GM12878 (cell line): ENCODE measurements at regions not wholly inside any gene's neighbourhood (a gene's known extent, or its start where the extent isn't known, plus 50 kb on each side); places are given as distances from the start of the nearest gene placed in this dataset.
"Not testable (repeated sequence)": the region's sequence is repeated elsewhere in the genome, so short reads cannot be mapped to it uniquely, and the experiment has no call there.

Source experiments
- ATAC-seq: fragments of 200-7000 bp; cut with Tn5 transposase; 3 replicates; pipeline ENCODE4 v1.9.1; 2020; ENCODE audit warnings: mild to moderate bottlenecking, moderate library complexity
- BruUV-seq: library from RNA; stranded (reverse); fragments of 400-500 nt; replicated peaks from 2 replicates; lab custom pipeline; 2021; lab: Mats Ljungman, UMichigan
- CTCF ChIA-PET: fragments of 300-600 bp; sonication (Branson Sonifier 250); formaldehyde crosslinking; extraction: SDS; loops from one replicate; lab custom pipeline; 2021; ENCODE audit warnings: inconsistent platforms; lab: Yijun Ruan, JAX
- POLR2A ChIA-PET: fragments of 350-600 bp; formaldehyde crosslinking; extraction: SDS; loops from one replicate; lab custom pipeline; 2021; ENCODE audit warnings: inconsistent platforms; lab: Charles Lee
- RAD21 ChIA-PET: fragments of 300-600 bp; sonication (Branson Sonifier 250); formaldehyde crosslinking; loops from one replicate; lab custom pipeline; 2023; ENCODE audit warnings: antibody characterized with exemption; ENCODE audit not compliant: unreplicated experiment; lab: Charles Lee
- SMC1A ChIA-PET: fragments of 300-600 bp; sonication (Branson Sonifier 250); formaldehyde crosslinking; loops from one replicate; lab custom pipeline; 2023; ENCODE audit not compliant: unreplicated experiment, uncharacterized antibody; lab: Charles Lee
- DNase-seq: peaks from one replicate; pipeline ENCODE4 v3.0.0-alpha.2; 2011; ENCODE audit warnings: low read depth, low spot score
- FAIRE-seq: peaks from 3 replicates; lab custom pipeline; 2011; peaks lifted over from hg19 to GRCh38; lab: Jason Lieb, UNC
- H2AFZ ChIP-seq: 2 replicates; pipeline ENCODE4 v1.6.0; 2011; ENCODE audit warnings: low read depth, low read length, control low read depth; ENCODE audit not compliant: control insufficient read depth
- H3K27ac ChIP-seq: 2 replicates; pipeline ENCODE4 v1.5.1; 2011; ENCODE audit warnings: control low read depth; ENCODE audit not compliant: control insufficient read depth, insufficient read depth
- H3K27me3 ChIP-seq, 2 experiments: replicated peaks in 1 of 2; 2 replicates each; pipeline versions ENCODE4 v1.6.0 to v1.6.1; 2011; ENCODE audit warnings: low read length in 1 of 2; ENCODE audit not compliant: control insufficient read depth in 2 of 2, insufficient read depth in 2 of 2
- H3K36me3 ChIP-seq, 2 experiments: 2 replicates each; pipeline ENCODE4 v1.5.1; 2011; ENCODE audit warnings: low read length in 1 of 2; ENCODE audit not compliant: control insufficient read depth in 2 of 2, insufficient read depth in 2 of 2
- H3K4me1 ChIP-seq: 2 replicates; pipeline ENCODE4 v1.6.1; 2011; ENCODE audit warnings: mild to moderate bottlenecking, low read length, moderate library complexity, mixed read lengths; ENCODE audit not compliant: control insufficient read depth, insufficient read depth
- H3K4me2 ChIP-seq: 2 replicates; pipeline ENCODE4 v1.6.0; 2011; ENCODE audit warnings: control low read depth; ENCODE audit not compliant: control insufficient read depth, insufficient read depth
- H3K4me3 ChIP-seq: fragments of 200-600 bp; sonication (generic); 2 replicates; pipeline ENCODE4 v1.5.1; 2016
- H3K79me2 ChIP-seq: 2 replicates; pipeline ENCODE4 v1.6.0; 2011; ENCODE audit warnings: low read length; ENCODE audit not compliant: control insufficient read depth, insufficient read depth
- H3K9ac ChIP-seq: 2 replicates; pipeline ENCODE4 v1.8.0; 2011; ENCODE audit warnings: low read length, control low read depth, mixed read lengths; ENCODE audit not compliant: control insufficient read depth, insufficient read depth
- H3K9me3 ChIP-seq: replicated peaks from 3 replicates; pipeline ENCODE4 v1.5.1; 2011; ENCODE audit warnings: mild to moderate bottlenecking, low read length; ENCODE audit not compliant: control insufficient read depth, insufficient read depth
- H4K20me1 ChIP-seq: 2 replicates; pipeline ENCODE4 v1.6.0; 2011; ENCODE audit not compliant: control insufficient read depth, insufficient read depth
- WGBS: methylation state at CpG from one replicate; pipeline ENCODE4 v1.1.6; 2016; ENCODE audit warnings: low lambda C conversion rate; ENCODE audit not compliant: insufficient replicate concordance, insufficient coverage; ENCODE audit errors: missing lambda C conversion rate; 5-methylcytosine and 5-hydroxymethylcytosine counted together
- in situ Hi-C: fragments of 300-500 bp; cut with MboI; formaldehyde crosslinking; loops from 9 replicates; pipeline ENCODE4 v1.14.3; 2018; ENCODE audit warnings: mixed read lengths
- intact Hi-C: fragments of 100-400 bp; cut with micrococcal nuclease; formaldehyde crosslinking; loops from one replicate; pipeline ENCODE4 v1.14.2; 2022; ENCODE audit not compliant: unreplicated experiment

DNA sequence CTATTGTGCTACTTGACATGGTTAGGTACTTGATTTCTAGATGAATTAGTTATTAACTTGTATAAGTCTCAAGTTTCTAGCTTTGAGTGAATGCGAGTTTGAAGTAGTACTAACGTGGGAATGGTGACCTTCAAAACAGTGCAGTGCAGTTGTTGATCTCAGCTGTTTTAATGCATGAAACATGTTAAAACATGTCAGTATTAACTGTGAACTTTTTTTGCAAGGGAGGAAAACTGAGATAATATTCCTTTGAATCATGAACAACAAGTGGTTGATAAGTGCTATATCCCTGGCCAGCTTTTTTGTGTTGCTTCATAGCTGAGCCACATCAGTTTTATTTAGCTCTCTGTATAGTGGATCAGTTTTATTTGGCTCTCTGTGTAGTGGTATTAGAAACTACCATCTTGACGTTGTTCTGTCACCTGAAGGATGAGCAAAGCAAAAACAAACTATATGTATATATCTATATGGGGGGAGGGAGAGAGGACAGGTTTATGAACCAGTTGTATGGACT lies 133.1 kb upstream of the PRSS12 start:
- DNase-seq, H3K9me3 ChIP-seq, POLR2A ChIA-PET, H3K36me3 ChIP-seq, SMC1A ChIA-PET, H4K20me1 ChIP-seq, in situ Hi-C loops, BruUV-seq, H3K4me3 ChIP-seq, H3K4me1 ChIP-seq, H3K9ac ChIP-seq, H3K79me2 ChIP-seq, ATAC-seq, H3K27me3 ChIP-seq, H3K4me2 ChIP-seq, FAIRE-seq, intact Hi-C loops, RAD21 ChIA-PET, H3K27ac ChIP-seq, CTCF ChIA-PET, H2AFZ ChIP-seq: not testable (repeated sequence)
- WGBS: 2% methylated on average over 2 of the region's 3 CpGs

GRCh38 chr4:118492963-118493362 lies 140.2 kb upstream of the PRSS12 start:
- ATAC-seq, H3K27me3 ChIP-seq, CTCF ChIA-PET, H3K9me3 ChIP-seq, H3K4me3 ChIP-seq, H3K79me2 ChIP-seq, H3K4me1 ChIP-seq, intact Hi-C loops, SMC1A ChIA-PET, H3K9ac ChIP-seq, H3K36me3 ChIP-seq, in situ Hi-C loops, POLR2A ChIA-PET, RAD21 ChIA-PET, DNase-seq, H4K20me1 ChIP-seq, H2AFZ ChIP-seq, BruUV-seq, H3K27ac ChIP-seq, H3K4me2 ChIP-seq, FAIRE-seq: not testable (repeated sequence)
- 25% methylated on average over 4 of the region's 4 CpGs for WGBS

DNA sequence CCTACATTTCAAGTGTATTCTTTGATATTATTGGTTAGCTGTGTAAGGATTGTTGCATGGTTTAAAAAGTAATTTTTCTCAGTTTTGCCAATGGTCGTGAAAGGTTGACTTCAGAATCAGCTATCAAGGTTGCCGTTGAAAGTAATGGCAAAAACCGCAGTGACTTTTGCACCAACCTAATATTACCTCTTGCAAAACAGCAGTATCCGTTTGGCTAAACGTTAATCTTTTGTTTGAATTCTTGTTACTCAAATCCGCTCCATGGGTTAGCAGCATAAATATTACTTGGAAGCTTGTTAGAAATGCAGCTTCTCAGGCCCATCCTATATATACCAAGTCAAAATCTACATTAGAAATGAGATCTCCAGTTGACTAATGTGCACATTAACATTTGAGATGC lies 141.6 kb upstream of the PRSS12 start:
- H3K9me3 ChIP-seq, RAD21 ChIA-PET, SMC1A ChIA-PET, H3K4me3 ChIP-seq, CTCF ChIA-PET, H3K27ac ChIP-seq, in situ Hi-C loops, ATAC-seq, H2AFZ ChIP-seq, H3K79me2 ChIP-seq, DNase-seq, H3K4me2 ChIP-seq, H4K20me1 ChIP-seq, H3K36me3 ChIP-seq, H3K9ac ChIP-seq, BruUV-seq, POLR2A ChIA-PET, intact Hi-C loops, H3K27me3 ChIP-seq, H3K4me1 ChIP-seq, FAIRE-seq: not testable (repeated sequence)
- 51% methylated on average over 6 of the region's 6 CpGs for WGBS

- H3K27ac ChIP-seq, H2AFZ ChIP-seq, intact Hi-C loops, in situ Hi-C loops, H3K9me3 ChIP-seq, ATAC-seq, BruUV-seq, H3K27me3 ChIP-seq, H3K4me3 ChIP-seq, SMC1A ChIA-PET, H3K79me2 ChIP-seq, H4K20me1 ChIP-seq, FAIRE-seq, DNase-seq, H3K4me2 ChIP-seq, RAD21 ChIA-PET, H3K9ac ChIP-seq, POLR2A ChIA-PET, H3K4me1 ChIP-seq, H3K36me3 ChIP-seq: not testable (repeated sequence)
- 74% methylated on average over 5 of the region's 5 CpGs for WGBS
- CTCF ChIA-PET: interaction anchor here (0.9 kb wide), 1 partner anchor 146 kb away, joined by 3 read pairs; no protein-coding TSS in a partner anchor
Observed at GRCh38 chr4:118502967-118503366, 150.2 kb upstream of the PRSS12 start.
